GM23338 (cell line): ENCODE measurements at regions not wholly inside any gene's neighbourhood (a gene's known extent, or its start where the extent isn't known, plus 50 kb on each side); places are given as distances from the start of the nearest gene placed in this dataset.

ENCODE experiments used
- CREB1 ChIP-seq: fragments of 250-450 bp; sonication (Bioruptor Pico); IDR thresholded peaks from 2 replicates; pipeline ENCODE4 v1.5.0; 2020; ENCODE audit warnings: low read depth, mild to moderate bottlenecking, moderate library complexity
- EZH2phosphoT487 ChIP-seq: fragments of 200-600 bp; sonication (generic); IDR thresholded peaks from one replicate; pipeline ENCODE4 v1.8.1; 2018; ENCODE audit warnings: antibody characterized with exemption; ENCODE audit not compliant: unreplicated experiment
- JUNB ChIP-seq: IDR thresholded peaks from one replicate; pipeline ENCODE4 v1.6.1; 2016; ENCODE audit warnings: antibody characterized with exemption; ENCODE audit not compliant: unreplicated experiment
- ZNF114 ChIP-seq: fragments of 250-450 bp; sonication (Bioruptor Pico); IDR thresholded peaks from 2 replicates; pipeline ENCODE4 v1.5.0; 2020; ENCODE audit warnings: mild to moderate bottlenecking, moderate library complexity
- TF ChIP-seq, protein P1 (sequence below): IDR thresholded peaks from one replicate; pipeline ENCODE4 v1.6.1; 2018; ENCODE audit warnings: antibody characterized with exemption; ENCODE audit not compliant: unreplicated experiment
- TF ChIP-seq, protein P2 (sequence below), 2 experiments: fragments of 200-600 bp in 1 of 2; sonication (generic) in 1 of 2; conservative IDR thresholded peaks; 2 replicates each; pipeline versions ENCODE4 v1.5.1 to v1.6.1; 2016 to 2017; ENCODE audit warnings: antibody characterized with exemption in 2 of 2, low read depth in 2 of 2, mild to moderate bottlenecking in 2 of 2, moderate library complexity in 1 of 2

- TF ChIP-seq, protein P1, sequence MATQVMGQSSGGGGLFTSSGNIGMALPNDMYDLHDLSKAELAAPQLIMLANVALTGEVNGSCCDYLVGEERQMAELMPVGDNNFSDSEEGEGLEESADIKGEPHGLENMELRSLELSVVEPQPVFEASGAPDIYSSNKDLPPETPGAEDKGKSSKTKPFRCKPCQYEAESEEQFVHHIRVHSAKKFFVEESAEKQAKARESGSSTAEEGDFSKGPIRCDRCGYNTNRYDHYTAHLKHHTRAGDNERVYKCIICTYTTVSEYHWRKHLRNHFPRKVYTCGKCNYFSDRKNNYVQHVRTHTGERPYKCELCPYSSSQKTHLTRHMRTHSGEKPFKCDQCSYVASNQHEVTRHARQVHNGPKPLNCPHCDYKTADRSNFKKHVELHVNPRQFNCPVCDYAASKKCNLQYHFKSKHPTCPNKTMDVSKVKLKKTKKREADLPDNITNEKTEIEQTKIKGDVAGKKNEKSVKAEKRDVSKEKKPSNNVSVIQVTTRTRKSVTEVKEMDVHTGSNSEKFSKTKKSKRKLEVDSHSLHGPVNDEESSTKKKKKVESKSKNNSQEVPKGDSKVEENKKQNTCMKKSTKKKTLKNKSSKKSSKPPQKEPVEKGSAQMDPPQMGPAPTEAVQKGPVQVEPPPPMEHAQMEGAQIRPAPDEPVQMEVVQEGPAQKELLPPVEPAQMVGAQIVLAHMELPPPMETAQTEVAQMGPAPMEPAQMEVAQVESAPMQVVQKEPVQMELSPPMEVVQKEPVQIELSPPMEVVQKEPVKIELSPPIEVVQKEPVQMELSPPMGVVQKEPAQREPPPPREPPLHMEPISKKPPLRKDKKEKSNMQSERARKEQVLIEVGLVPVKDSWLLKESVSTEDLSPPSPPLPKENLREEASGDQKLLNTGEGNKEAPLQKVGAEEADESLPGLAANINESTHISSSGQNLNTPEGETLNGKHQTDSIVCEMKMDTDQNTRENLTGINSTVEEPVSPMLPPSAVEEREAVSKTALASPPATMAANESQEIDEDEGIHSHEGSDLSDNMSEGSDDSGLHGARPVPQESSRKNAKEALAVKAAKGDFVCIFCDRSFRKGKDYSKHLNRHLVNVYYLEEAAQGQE, result no peak
- TF ChIP-seq CREB1 (CRISPR knock-in tag) (no peak), EZH2phosphoT487 (no peak), JUNB (no peak), ZNF114 (CRISPR knock-in tag) (no peak)
- TF ChIP-seq, protein P2, sequence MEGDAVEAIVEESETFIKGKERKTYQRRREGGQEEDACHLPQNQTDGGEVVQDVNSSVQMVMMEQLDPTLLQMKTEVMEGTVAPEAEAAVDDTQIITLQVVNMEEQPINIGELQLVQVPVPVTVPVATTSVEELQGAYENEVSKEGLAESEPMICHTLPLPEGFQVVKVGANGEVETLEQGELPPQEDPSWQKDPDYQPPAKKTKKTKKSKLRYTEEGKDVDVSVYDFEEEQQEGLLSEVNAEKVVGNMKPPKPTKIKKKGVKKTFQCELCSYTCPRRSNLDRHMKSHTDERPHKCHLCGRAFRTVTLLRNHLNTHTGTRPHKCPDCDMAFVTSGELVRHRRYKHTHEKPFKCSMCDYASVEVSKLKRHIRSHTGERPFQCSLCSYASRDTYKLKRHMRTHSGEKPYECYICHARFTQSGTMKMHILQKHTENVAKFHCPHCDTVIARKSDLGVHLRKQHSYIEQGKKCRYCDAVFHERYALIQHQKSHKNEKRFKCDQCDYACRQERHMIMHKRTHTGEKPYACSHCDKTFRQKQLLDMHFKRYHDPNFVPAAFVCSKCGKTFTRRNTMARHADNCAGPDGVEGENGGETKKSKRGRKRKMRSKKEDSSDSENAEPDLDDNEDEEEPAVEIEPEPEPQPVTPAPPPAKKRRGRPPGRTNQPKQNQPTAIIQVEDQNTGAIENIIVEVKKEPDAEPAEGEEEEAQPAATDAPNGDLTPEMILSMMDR (conservative IDR thresholded peaks at IDR 0.05; ENCODE audit: low read depth in 2 of 2), result no peak
These were observed 49.8 kb upstream of the XYLT1 start (continued) for GRCh38 chr16:17520561-17520960.
